ENCODE measurements at regions not wholly inside any gene's neighbourhood (a gene's known extent, or its start where the extent isn't known, plus 50 kb on each side); places are given as distances from the start of the nearest gene placed in this dataset.

- no peak for TF ChIP-seq CTCF (IDR thresholded peaks at IDR 0.05 in 4 of 5, conservative IDR thresholded peaks at IDR 0.05 in 1 of 5)
- no peak for TF ChIP-seq POLR2A (IDR thresholded peaks at IDR 0.05)
Measured at GRCh38 chr5:63261695-63262094, 683.1 kb downstream of the LRRC70 start.
